GM18517 (cell line): ENCODE measurements at regions not wholly inside any gene's neighbourhood (a gene's known extent, or its start where the extent isn't known, plus 50 kb on each side); places are given as distances from the start of the nearest gene placed in this dataset.
"Not testable (repeated sequence)": the region's sequence is repeated elsewhere in the genome, so short reads cannot be mapped to it uniquely, and the experiment has no call there.

ENCODE experiments used
- ATAC-seq: cut with Tn5 transposase; IDR thresholded peaks from one replicate; pipeline ENCODE4 v1.9.1; 2021; ENCODE audit warnings: mild to moderate bottlenecking, moderate library complexity; ENCODE audit not compliant: unreplicated experiment

- ATAC-seq = peak; percentile 63
Observed at GRCh38 chr10:80855348-80855971, 317.8 kb downstream of the SH2D4B start.

GRCh38 chr10:80856186-80856585, 318.5 kb downstream of the SH2D4B start:
- no peak for ATAC-seq

- ATAC-seq = not testable (repeated sequence)
Observed at GRCh38 chr10:80859279-80859678, 321.6 kb downstream of the SH2D4B start.

GRCh38 chr10:80860719-80861118, 323.0 kb downstream of the SH2D4B start:
- no peak for ATAC-seq

GRCh38 chr10:80861882-80862281, 324.2 kb downstream of the SH2D4B start:
- ATAC-seq = no peak

GRCh38 chr10:80870282-80870681, 332.6 kb downstream of the SH2D4B start:
- ATAC-seq = peak; percentile 95

- ATAC-seq = peak; percentile 66
Observed at GRCh38 chr10:80871083-80871482, 333.4 kb downstream of the SH2D4B start.

GRCh38 chr10:80878330-80878729, 340.6 kb downstream of the SH2D4B start:
- no peak for ATAC-seq

GRCh38 chr10:80890146-80890545, 352.4 kb downstream of the SH2D4B start:
- ATAC-seq = no peak

- ATAC-seq = no peak
Observed at GRCh38 chr10:80893256-80893655, 355.6 kb downstream of the SH2D4B start.

- ATAC-seq = no peak
Observed at GRCh38 chr10:80894311-80894791, 356.6 kb downstream of the SH2D4B start.

- no peak for ATAC-seq
Observed at GRCh38 chr10:80894797-80895467, 357.2 kb downstream of the SH2D4B start.

- ATAC-seq = no peak
Observed at GRCh38 chr10:80896076-80896475, 358.4 kb downstream of the SH2D4B start.

- no peak for ATAC-seq
Observed at GRCh38 chr10:80896959-80897358, 359.3 kb downstream of the SH2D4B start.

- ATAC-seq = peak; percentile 72
Observed at GRCh38 chr10:80900661-80901060, 363.0 kb downstream of the SH2D4B start.

- no peak for ATAC-seq
Observed at GRCh38 chr10:80908611-80909010, 370.9 kb downstream of the SH2D4B start.

GRCh38 chr10:80909254-80909653, 371.6 kb downstream of the SH2D4B start:
- no peak for ATAC-seq

- ATAC-seq = no peak
Observed at GRCh38 chr10:80917636-80918035, 379.9 kb downstream of the SH2D4B start.

GRCh38 chr10:80921032-80921431, 383.3 kb downstream of the SH2D4B start:
- ATAC-seq = no peak

GRCh38 chr10:80924063-80924952, 386.6 kb downstream of the SH2D4B start:
- ATAC-seq = peak; percentile 79

GRCh38 chr10:80927419-80928078, 389.8 kb downstream of the SH2D4B start:
- no peak for ATAC-seq
